T-cell (primary cell): ENCODE measurements at regions not wholly inside any gene's neighbourhood (a gene's known extent, or its start where the extent isn't known, plus 50 kb on each side); places are given as distances from the start of the nearest gene placed in this dataset.

Experiments
- ATAC-seq, 4 experiments: fragments of 200-7000 bp in 3 of 4; fragments of 150-1000 bp in 1 of 4; cut with Tn5 transposase; replicated peaks in 1 of 4; 1 replicate in 3 of 4; 2 replicates in 1 of 4; pipeline ENCODE4 v1.10.0; 2021; ENCODE audit warnings: moderate library complexity in 3 of 4, mild to moderate bottlenecking in 2 of 4, moderate number of reproducible peaks in 1 of 4
- CTCF ChIA-PET, 2 donors: fragments of 300-600 bp; sonication (Branson Sonifier 250); formaldehyde crosslinking; loops; one replicate each; lab custom pipeline; 2022; ENCODE audit warnings: antibody characterized with exemption in 2 of 2; lab: Charles Lee
- POLR2A ChIA-PET, 2 donors: fragments of 300-600 bp; sonication (Branson Sonifier 250); formaldehyde crosslinking; loops; one replicate each; lab custom pipeline; 2022; ENCODE audit warnings: antibody characterized with exemption in 2 of 2; lab: Charles Lee
- DNase-seq, 35 experiments: peaks; one replicate each; pipeline versions ENCODE4 v3.0.0 to v3.0.0-alpha.2; 2013 to 2023
- H3K27ac ChIP-seq: one replicate; pipeline ENCODE4 v1.5.1; 2013; ENCODE audit warnings: low read length
- H3K27me3 ChIP-seq, 2 experiments: replicated peaks in 1 of 2; 1 replicate in 1 of 2; 2 replicates in 1 of 2; pipeline versions ENCODE4 v1.6.1 to v1.7.0; 2013; ENCODE audit warnings: low read length in 1 of 2, mixed read lengths in 1 of 2; ENCODE audit not compliant: control insufficient read depth in 2 of 2, insufficient read depth in 2 of 2; ENCODE audit errors: extremely low read depth in 1 of 2
- H3K36me3 ChIP-seq, 2 donors: 1 replicate in 1 of 2; 2 replicates in 1 of 2; pipeline versions ENCODE4 v1.6.1 to v1.7.0; 2013; ENCODE audit warnings: low read length in 1 of 2; ENCODE audit not compliant: control insufficient read depth in 2 of 2, insufficient read depth in 1 of 2; ENCODE audit errors: extremely low read depth in 1 of 2
- H3K4me1 ChIP-seq, 2 experiments: 1 replicate in 1 of 2; 2 replicates in 1 of 2; pipeline versions ENCODE4 v1.6.1 to v1.7.0; 2013; ENCODE audit warnings: low read length in 2 of 2, mixed read lengths in 1 of 2; ENCODE audit not compliant: insufficient read depth in 2 of 2, control insufficient read depth in 1 of 2; ENCODE audit errors: extremely low read depth in 1 of 2
- H3K4me3 ChIP-seq, 2 donors: 1 replicate in 1 of 2; 2 replicates in 1 of 2; pipeline versions ENCODE4 v1.5.1 to v1.7.0; 2013; ENCODE audit warnings: mild to moderate bottlenecking in 2 of 2, low read length in 1 of 2, moderate library complexity in 1 of 2; ENCODE audit not compliant: control insufficient read depth in 1 of 2; ENCODE audit errors: extremely low read depth in 1 of 2
- H3K9me3 ChIP-seq: 2 replicates; pipeline ENCODE4 v1.7.0; 2013
- H3K27ac Mint-ChIP-seq, 2 donors: one replicate each; pipeline ENCODE4 v1.8.0; 2020 to 2021; ENCODE audit warnings: mild to moderate bottlenecking in 2 of 2, mixed read lengths in 2 of 2
- H3K27me3 Mint-ChIP-seq, 2 donors: one replicate each; pipeline ENCODE4 v1.8.0; 2021 to 2022; ENCODE audit warnings: mixed read lengths in 2 of 2
- H3K36me3 Mint-ChIP-seq: one replicate; pipeline ENCODE4 v1.8.0; 2021; ENCODE audit warnings: mixed read lengths
- H3K4me1 Mint-ChIP-seq, 3 donors: one replicate each; pipeline ENCODE4 v1.8.0; 2020 to 2022; ENCODE audit warnings: mixed read lengths in 3 of 3, mild to moderate bottlenecking in 1 of 3
- H3K4me3 Mint-ChIP-seq, 3 donors: one replicate each; pipeline ENCODE4 v1.8.0; 2020 to 2022; ENCODE audit warnings: mild to moderate bottlenecking in 3 of 3, mixed read lengths in 3 of 3, moderate library complexity in 3 of 3
- H3K9me3 Mint-ChIP-seq, 3 donors: one replicate each; pipeline ENCODE4 v1.8.0; 2020 to 2022; ENCODE audit warnings: mixed read lengths in 3 of 3
- WGBS: methylation state at CpG from one replicate; pipeline ENCODE4 v1.1.5; 2013; ENCODE audit warnings: missing lambda C conversion rate; ENCODE audit not compliant: insufficient coverage; 5-methylcytosine and 5-hydroxymethylcytosine counted together

DNA sequence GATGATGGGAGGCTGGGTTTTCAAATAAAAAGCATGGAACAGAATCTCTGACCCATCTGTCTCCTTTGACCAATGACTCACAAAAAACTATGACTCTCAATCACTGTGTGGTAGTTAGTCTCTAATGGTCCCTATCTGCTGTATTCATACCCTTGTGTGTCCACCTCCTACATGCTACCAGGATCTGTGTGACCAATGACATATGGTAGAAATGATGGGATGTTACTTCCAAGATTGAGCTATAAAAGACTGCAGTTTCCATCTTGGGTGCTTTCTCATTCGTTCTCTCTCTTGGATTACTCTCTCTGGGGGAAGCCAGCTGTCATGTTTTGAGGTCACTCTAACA lies 144.7 kb upstream of the BTG1 start:
- DNase-seq (no peak), ATAC-seq (no peak)
- Mint-ChIP-seq H3K27ac (peak overlapping the region in 1 of 2 donors; percentile 56), H3K4me1 (peaks cover 16 to 24% (median 22%) of the 10 kb centered on the region in 3 donors), H3K9me3 (peaks cover 0 to 4% (median 0%) of the 10 kb centered on the region in 3 donors), H3K27me3 (no peaks in the 10 kb centered on the region), H3K36me3 (no peaks in the 10 kb centered on the region), H3K4me3 (no peak overlapping the region)
- Histone ChIP-seq H3K4me3 (no peak overlapping the region), H3K27me3 (no peaks in the 10 kb centered on the region), H3K4me1 (peaks cover 0 to 3% of the 10 kb centered on the region in 2 experiments), H3K36me3 (no peaks in the 10 kb centered on the region), H3K27ac (no peak overlapping the region), H3K9me3 (no peaks in the 10 kb centered on the region)
- WGBS: no CpG with 5 or more reads among the region's 1 CpG
- ChIA-PET POLR2A (interaction anchor here in 1 of 2 donors (0.6 to 0.8 kb wide), 2 partner anchors 8 to 48 kb away, joined by 3 read pairs; no protein-coding TSS in a partner anchor), CTCF (interaction anchor here in 1 of 2 donors (1.1 kb wide), 1 partner anchor 14 kb away, joined by 3 read pairs; no protein-coding TSS in a partner anchor)

DNA sequence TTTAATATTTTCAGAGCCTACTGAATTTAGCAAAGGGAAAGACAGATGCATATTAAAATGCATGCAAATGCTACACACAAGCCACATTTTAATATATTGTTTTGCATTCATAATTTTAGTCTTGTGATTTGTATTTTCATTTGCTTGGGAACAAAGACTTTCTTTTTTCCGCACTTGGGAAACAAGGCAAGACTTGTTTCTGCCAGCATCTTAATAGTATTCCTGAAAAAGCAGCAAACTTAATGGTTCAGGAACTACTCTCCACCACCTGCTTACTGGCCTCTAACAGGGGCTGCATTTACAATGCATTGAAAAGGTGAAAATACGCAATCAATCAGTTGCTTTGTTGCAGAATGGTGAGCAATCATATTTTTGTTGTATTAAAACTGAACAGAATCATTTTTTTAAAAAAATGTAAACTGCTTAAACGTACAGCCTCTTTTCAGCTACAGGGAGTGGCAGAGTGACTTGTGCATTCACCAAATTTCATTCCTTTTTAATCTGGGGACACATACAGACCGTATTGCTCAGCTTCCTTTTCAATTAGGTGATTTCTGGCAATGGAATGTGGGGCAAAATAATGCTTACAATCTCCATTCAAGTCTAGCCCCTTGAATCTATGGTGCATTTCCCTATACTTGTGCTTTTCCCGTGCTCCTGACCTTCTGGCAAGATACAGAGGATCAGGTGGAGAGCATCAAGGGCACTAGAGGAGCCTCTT lies 144.1 kb upstream of the BTG1 start:
- ChIA-PET CTCF (interaction anchor here in 1 of 2 donors (1.1 kb wide), 1 partner anchor 13 kb away, joined by 3 read pairs; no protein-coding TSS in a partner anchor), POLR2A (interaction anchor here in 1 of 2 donors (0.6 kb wide), 1 partner anchor 7 kb away, joined by 3 read pairs; no protein-coding TSS in a partner anchor)
- H3K9me3 Mint-ChIP-seq: peaks cover 0 to 4% (median 0%) of the 10 kb centered on the region in 3 donors
- ATAC-seq (no peak), DNase-seq (no peak)
- no peaks in the 10 kb centered on the region for H3K4me1 ChIP-seq
- 100% methylated on average over 1 of the region's 5 CpGs for WGBS
- H3K27ac ChIP-seq: no peak overlapping the region
- no peak overlapping the region for H3K4me3 Mint-ChIP-seq
- no peaks in the 10 kb centered on the region for H3K9me3 ChIP-seq
- H3K27me3 Mint-ChIP-seq: no peaks in the 10 kb centered on the region
- peaks cover 11 to 24% (median 17%) of the 10 kb centered on the region in 3 donors for H3K4me1 Mint-ChIP-seq
- no peaks in the 10 kb centered on the region for H3K36me3 Mint-ChIP-seq
- H3K4me3 ChIP-seq: no peak overlapping the region
- no peaks in the 10 kb centered on the region for H3K36me3 ChIP-seq
- H3K27ac Mint-ChIP-seq: no peak overlapping the region
- no peaks in the 10 kb centered on the region for H3K27me3 ChIP-seq

DNA sequence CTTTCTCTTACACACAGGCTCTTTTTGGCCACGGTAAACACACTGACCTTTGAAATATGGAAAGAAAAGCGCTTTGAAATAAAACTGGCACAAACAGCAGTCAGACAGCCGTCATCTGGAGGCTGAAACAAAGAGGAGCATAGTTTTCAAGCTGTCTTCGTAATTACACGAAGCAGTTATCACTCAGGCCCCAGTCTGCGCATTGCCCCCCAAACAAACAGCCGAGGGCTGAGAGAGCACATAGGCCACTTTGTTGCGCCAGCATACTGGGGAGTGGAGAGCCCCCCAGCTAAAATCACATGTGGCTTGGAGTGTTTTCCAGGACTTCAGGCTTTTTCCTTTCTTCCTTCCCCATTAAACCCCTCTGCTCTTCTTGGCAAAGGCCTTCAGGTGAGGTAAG lies 142.9 kb upstream of the BTG1 start:
- Mint-ChIP-seq H3K9me3 (peaks cover 0 to 4% (median 0%) of the 10 kb centered on the region in 3 donors), H3K27me3 (no peaks in the 10 kb centered on the region), H3K36me3 (no peaks in the 10 kb centered on the region), H3K4me1 (peaks cover 10 to 24% (median 12%) of the 10 kb centered on the region in 3 donors), H3K27ac (no peak overlapping the region), H3K4me3 (no peak overlapping the region)
- Histone ChIP-seq H3K9me3 (no peaks in the 10 kb centered on the region), H3K4me3 (no peak overlapping the region), H3K36me3 (no peaks in the 10 kb centered on the region), H3K4me1 (no peaks in the 10 kb centered on the region), H3K27ac (no peak overlapping the region), H3K27me3 (no peaks in the 10 kb centered on the region)
- DNase-seq (no peak), ATAC-seq (no peak)
- ChIA-PET CTCF (interaction anchor here (0.7 kb wide), 2 partner anchors 59 to 204 kb away, joined by 4 to 5 read pairs; no protein-coding TSS in a partner anchor), POLR2A (interaction anchor here in 1 of 2 donors (0.5 to 0.7 kb wide), 2 partner anchors 23 to 28 kb away, joined by 5 to 6 read pairs; no protein-coding TSS in a partner anchor)
- WGBS: 100% methylated on average over 5 of the region's 8 CpGs

DNA sequence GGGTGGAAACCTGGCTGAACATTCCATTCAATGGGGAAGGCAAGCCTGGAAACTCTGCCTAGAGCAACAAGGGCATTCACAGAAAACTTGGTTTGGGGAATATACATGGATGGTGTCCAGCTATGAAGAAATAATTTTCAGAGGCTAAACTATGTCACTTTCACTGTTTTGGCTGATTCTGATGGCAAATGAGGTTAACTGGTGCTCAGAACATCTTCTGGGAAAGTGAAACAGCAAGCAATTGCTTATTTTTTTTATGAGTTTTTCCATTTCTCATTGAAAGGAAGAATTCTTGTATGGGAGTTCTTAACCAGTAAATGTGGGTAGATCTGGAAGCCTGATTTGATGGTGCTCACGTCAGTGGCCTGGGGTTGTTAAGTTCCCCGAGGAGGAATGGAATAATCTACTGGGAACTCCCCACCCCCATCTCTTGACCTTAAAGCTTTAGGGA lies 132.8 kb upstream of the BTG1 start:
- Histone ChIP-seq H3K27me3 (no peaks in the 10 kb centered on the region), H3K4me1 (no peaks in the 10 kb centered on the region), H3K27ac (no peak overlapping the region), H3K9me3 (no peaks in the 10 kb centered on the region), H3K36me3 (no peaks in the 10 kb centered on the region), H3K4me3 (no peak overlapping the region)
- peaks cover 4 to 11% (median 9%) of the 10 kb centered on the region in 3 donors for H3K4me1 Mint-ChIP-seq
- no peaks in the 10 kb centered on the region for H3K36me3 Mint-ChIP-seq
- no peak overlapping the region for H3K27ac Mint-ChIP-seq
- ChIA-PET CTCF (no interaction called here), POLR2A (no interaction called here)
- H3K9me3 Mint-ChIP-seq: no peaks in the 10 kb centered on the region
- ATAC-seq (no peak), DNase-seq (no peak)
- no peak overlapping the region for H3K4me3 Mint-ChIP-seq
- no peaks in the 10 kb centered on the region for H3K27me3 Mint-ChIP-seq
- WGBS: no CpG with 5 or more reads among the region's 2 CpGs

DNA sequence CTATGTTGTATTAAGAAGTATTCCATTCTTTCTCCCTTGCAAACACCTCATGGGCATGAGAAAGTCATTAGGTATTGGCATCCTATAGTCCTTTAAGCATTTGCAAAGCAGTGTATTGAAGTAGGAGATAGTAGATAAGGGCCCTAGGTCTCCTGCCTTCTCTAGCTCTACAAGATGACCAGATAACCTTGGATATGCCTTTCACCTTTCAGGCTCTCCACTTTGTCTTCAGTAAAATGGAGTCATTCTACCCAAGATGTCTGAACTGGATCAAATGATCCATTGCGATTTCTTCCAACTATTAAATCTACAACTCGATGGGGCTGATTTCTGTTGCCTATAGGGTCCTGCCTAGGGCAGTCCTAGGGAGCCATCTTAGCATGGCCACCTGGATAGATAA lies 132.1 kb upstream of the BTG1 start:
- Mint-ChIP-seq H3K9me3 (no peaks in the 10 kb centered on the region), H3K36me3 (no peaks in the 10 kb centered on the region), H3K27ac (no peak overlapping the region), H3K4me3 (no peak overlapping the region), H3K4me1 (peaks cover 4 to 11% (median 9%) of the 10 kb centered on the region in 3 donors), H3K27me3 (no peaks in the 10 kb centered on the region)
- Histone ChIP-seq H3K4me3 (no peak overlapping the region), H3K36me3 (no peaks in the 10 kb centered on the region), H3K27me3 (no peaks in the 10 kb centered on the region), H3K4me1 (no peaks in the 10 kb centered on the region), H3K27ac (no peak overlapping the region), H3K9me3 (no peaks in the 10 kb centered on the region)
- ChIA-PET POLR2A (no interaction called here), CTCF (interaction anchor here in 1 of 2 donors (0.7 kb wide), 1 partner anchor 187 kb away, joined by 3 read pairs; no protein-coding TSS in a partner anchor)
- no peak for ATAC-seq
- DNase-seq: no peak
- 100% methylated on average over 1 of the region's 2 CpGs for WGBS

DNA sequence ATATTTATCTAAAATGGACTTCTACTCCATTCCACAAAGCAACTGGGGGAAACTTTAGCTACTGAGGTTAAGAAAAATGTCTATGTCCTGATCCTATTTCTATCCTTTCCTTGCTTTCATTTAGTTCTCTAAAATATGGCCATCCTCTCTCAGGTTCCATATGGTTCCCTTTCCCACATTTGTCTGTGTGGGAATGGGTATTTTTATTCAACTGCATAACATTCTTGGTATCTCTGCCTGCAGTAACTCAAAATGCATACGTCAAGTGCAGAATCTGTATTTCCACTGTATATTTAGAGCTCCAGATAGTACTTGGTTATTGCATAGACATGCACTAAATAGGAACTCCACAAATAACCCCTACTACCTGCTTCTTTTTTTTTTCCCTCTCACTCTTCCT lies 130.6 kb upstream of the BTG1 start:
- Histone ChIP-seq H3K4me3 (no peak overlapping the region), H3K36me3 (no peaks in the 10 kb centered on the region), H3K27me3 (no peaks in the 10 kb centered on the region), H3K9me3 (no peaks in the 10 kb centered on the region), H3K4me1 (no peaks in the 10 kb centered on the region), H3K27ac (no peak overlapping the region)
- ChIA-PET POLR2A (interaction anchor here in 1 of 2 donors (0.6 to 0.7 kb wide), 2 partner anchors 508 to 712 kb away, joined by 3 read pairs; no protein-coding TSS in a partner anchor), CTCF (interaction anchor here in 1 of 2 donors (1.1 kb wide), 1 partner anchor 14 kb away, joined by 3 read pairs; no protein-coding TSS in a partner anchor)
- no peak overlapping the region for H3K27ac Mint-ChIP-seq
- DNase-seq (no peak), ATAC-seq (no peak)
- H3K4me1 Mint-ChIP-seq: peaks cover 4 to 11% (median 9%) of the 10 kb centered on the region in 3 donors
- no peak overlapping the region for H3K4me3 Mint-ChIP-seq
- WGBS: no CpG with 5 or more reads among the region's 1 CpG
- no peaks in the 10 kb centered on the region for H3K9me3 Mint-ChIP-seq
- H3K27me3 Mint-ChIP-seq: no peaks in the 10 kb centered on the region
- no peaks in the 10 kb centered on the region for H3K36me3 Mint-ChIP-seq
